SK-N-SH (cell line): ENCODE measurements at regions not wholly inside any gene's neighbourhood (a gene's known extent, or its start where the extent isn't known, plus 50 kb on each side); places are given as distances from the start of the nearest gene placed in this dataset.

ENCODE experiments used
- CTCF ChIA-PET: fragments of 300-600, 350-600 bp; formaldehyde crosslinking; extraction: SDS; loops from one replicate; lab custom pipeline; 2021; lab: Yijun Ruan, JAX
- POLR2A ChIA-PET: fragments of 350-600 bp; sonication (Branson Sonifier 250); formaldehyde crosslinking; extraction: SDS; loops from one replicate; lab custom pipeline; 2020; ENCODE audit warnings: antibody characterized with exemption, inconsistent platforms; lab: Yijun Ruan, JAX
- DNase-seq: peaks from one replicate; pipeline ENCODE4 v3.0.0; 2012
- H2AFZ ChIP-seq: fragments of 200-600 bp; sonication (generic); 2 replicates; pipeline ENCODE4 v1.8.1; 2016; ENCODE audit warnings: antibody characterized with exemption, mild to moderate bottlenecking, low read depth
- H3F3A ChIP-seq: fragments of 200-600 bp; sonication (generic); replicated peaks from 2 replicates; pipeline ENCODE3; 2016; ENCODE audit warnings: antibody characterized with exemption, mild to moderate bottlenecking; ENCODE audit not compliant: insufficient read depth
- H3K27ac ChIP-seq, 2 experiments: fragments of 200-500 bp in 1 of 2; fragments of 200-600 bp in 1 of 2; sonication (Bioruptor generic) in 1 of 2; sonication (generic), shearing (Covaris generic) in 1 of 2; 2 replicates each; pipeline versions ENCODE4 v1.5.1 to v1.6.1; 2014 to 2016; ENCODE audit warnings: low read depth in 2 of 2, inconsistent platforms in 1 of 2, low read length in 1 of 2, mild to moderate bottlenecking in 1 of 2, mixed read lengths in 1 of 2
- H3K27me3 ChIP-seq: fragments of 200-600 bp; sonication (generic), shearing (Covaris generic); 2 replicates; pipeline ENCODE4 v1.6.1; 2016; ENCODE audit warnings: mixed run types; ENCODE audit not compliant: insufficient read depth
- H3K36me3 ChIP-seq, 2 experiments: fragments of 200-500 bp in 1 of 2; fragments of 200-600 bp in 1 of 2; sonication (Bioruptor generic) in 1 of 2; sonication (generic) in 1 of 2; replicated peaks in 1 of 2; 2 replicates each; pipeline versions ENCODE3 to v1.5.1; 2014 to 2016; ENCODE audit warnings: low read length in 1 of 2, mild to moderate bottlenecking in 1 of 2; ENCODE audit not compliant: insufficient read depth in 2 of 2, control insufficient read depth in 1 of 2
- H3K4me1 ChIP-seq, 2 experiments: fragments of 200-500 bp in 1 of 2; fragments of 200-600 bp in 1 of 2; sonication (Bioruptor generic) in 1 of 2; sonication (generic), shearing (Covaris generic) in 1 of 2; 2 replicates each; pipeline versions ENCODE4 v1.5.1 to v1.6.1; 2014 to 2016; ENCODE audit warnings: low read depth in 1 of 2, low read length in 1 of 2, mixed run types in 1 of 2; ENCODE audit not compliant: insufficient read depth in 2 of 2, control insufficient read depth in 1 of 2
- H3K4me2 ChIP-seq: fragments of 200-600 bp; sonication (generic), shearing (Covaris generic); 2 replicates; pipeline ENCODE4 v1.6.1; 2017; ENCODE audit warnings: mixed run types
- H3K4me3 ChIP-seq, 2 experiments: fragments of 200-500 bp in 1 of 2; fragments of 200-600 bp in 1 of 2; sonication (Bioruptor generic) in 1 of 2; sonication (generic), shearing (Covaris generic) in 1 of 2; 2 replicates each; pipeline versions ENCODE4 v1.5.1 to v1.8.1; 2014 to 2016; ENCODE audit warnings: low read depth in 2 of 2, inconsistent platforms in 1 of 2, low read length in 1 of 2, mild to moderate bottlenecking in 1 of 2, mixed read lengths in 1 of 2, moderate library complexity in 1 of 2
- H3K79me2 ChIP-seq: fragments of 200-600 bp; sonication (generic); 2 replicates; pipeline ENCODE4 v1.8.1; 2017; ENCODE audit warnings: mild to moderate bottlenecking; ENCODE audit not compliant: insufficient read depth
- H3K9ac ChIP-seq: fragments of 200-600 bp; sonication (generic); 2 replicates; pipeline ENCODE4 v1.6.1; 2017; ENCODE audit warnings: mixed run types
- H3K9me2 ChIP-seq: fragments of 200-600 bp; sonication (generic); 2 replicates; pipeline ENCODE4 v1.6.1; 2017; ENCODE audit warnings: mixed run types
- H3K9me3 ChIP-seq: fragments of 200-600 bp; sonication (generic); 2 replicates; pipeline ENCODE4 v1.6.1; 2017; ENCODE audit warnings: mixed run types, mild to moderate bottlenecking, moderate library complexity
- H4K20me1 ChIP-seq: fragments of 200-600 bp; sonication (generic); 2 replicates; pipeline ENCODE4 v1.6.1; 2017; ENCODE audit warnings: mild to moderate bottlenecking, mixed run types; ENCODE audit not compliant: insufficient read depth
- CTCF ChIP-seq: fragments of 200-600 bp; sonication (generic); IDR thresholded peaks from 2 replicates; pipeline ENCODE4 v1.6.1; 2017; ENCODE audit warnings: antibody characterized with exemption, mild to moderate bottlenecking, moderate library complexity
- ELF1 ChIP-seq: IDR thresholded peaks from 2 replicates; pipeline ENCODE4 v1.4.0; 2012
- EP300 ChIP-seq, 2 experiments: IDR thresholded peaks; 2 replicates each; pipeline versions ENCODE4 v1.4.0 to v1.6.1; 2012; ENCODE audit warnings: borderline replicate concordance in 1 of 2, low read depth in 1 of 2, low read length in 1 of 2
- EZH2phosphoT487 ChIP-seq: fragments of 200-600 bp; sonication (generic); IDR thresholded peaks from 2 replicates; pipeline ENCODE4 v1.6.1; 2017; ENCODE audit warnings: low read depth, mixed run types, mild to moderate bottlenecking, antibody characterized with exemption, moderate library complexity, borderline replicate concordance
- FOSL2 ChIP-seq: IDR thresholded peaks from 2 replicates; pipeline ENCODE4 v1.4.0; 2012; ENCODE audit warnings: low read depth, mild to moderate bottlenecking, moderate library complexity, borderline replicate concordance
- FOXJ3 ChIP-seq: sonication (generic); formaldehyde crosslinking; IDR thresholded peaks from 2 replicates; pipeline ENCODE4 v1.5.1; 2020; ENCODE audit warnings: mild to moderate bottlenecking, missing genetic modification reagents
- GABPA ChIP-seq: IDR thresholded peaks from 2 replicates; pipeline ENCODE4 v1.4.0; 2012; ENCODE audit warnings: low read depth, mild to moderate bottlenecking
- IRF3 ChIP-seq: fragments of 150-350 bp; IDR thresholded peaks from 2 replicates; pipeline ENCODE4 v1.6.1; 2016; ENCODE audit warnings: mild to moderate bottlenecking, low read depth, low read length
- NFIC ChIP-seq: IDR thresholded peaks from 2 replicates; pipeline ENCODE4 v1.4.0; 2012; ENCODE audit warnings: borderline replicate concordance
- RAD21 ChIP-seq: IDR thresholded peaks from 2 replicates; pipeline ENCODE4 v1.6.1; 2012; ENCODE audit warnings: mild to moderate bottlenecking, low read length
- RCOR1 ChIP-seq: fragments of 150-350 bp; IDR thresholded peaks from 2 replicates; pipeline ENCODE4 v1.6.1; 2017; ENCODE audit warnings: antibody characterized with exemption, low read length
- RXRA ChIP-seq: IDR thresholded peaks from 2 replicates; pipeline ENCODE4 v1.4.0; 2012; ENCODE audit warnings: low read depth, mild to moderate bottlenecking, borderline replicate concordance
- SIN3A ChIP-seq: IDR thresholded peaks from 2 replicates; pipeline ENCODE4 v1.6.1; 2012; ENCODE audit warnings: low read depth, mild to moderate bottlenecking, low read length, moderate library complexity, borderline replicate concordance
- TAF1 ChIP-seq: IDR thresholded peaks from 2 replicates; pipeline ENCODE4 v1.6.1; 2012; ENCODE audit warnings: low read depth, mild to moderate bottlenecking, low read length, moderate library complexity, borderline replicate concordance
- TEAD4 ChIP-seq: IDR thresholded peaks from 2 replicates; pipeline ENCODE4 v1.4.0; 2012; ENCODE audit warnings: mild to moderate bottlenecking, borderline replicate concordance; ENCODE audit not compliant: insufficient read depth
- USF2 ChIP-seq: fragments of 150-350 bp; IDR thresholded peaks from 2 replicates; pipeline ENCODE4 v1.6.1; 2017; ENCODE audit warnings: antibody characterized with exemption, low read length, low read depth, borderline replicate concordance
- WGBS: methylation state at CpG from one replicate; pipeline ENCODE4 v1.1.6; 2017; ENCODE audit warnings: low lambda C conversion rate; 5-methylcytosine and 5-hydroxymethylcytosine counted together

GRCh38 chr7:392822-393221, 102.9 kb downstream of the FOXL3 start:
- no peak overlapping the region for H3K4me2 ChIP-seq
- no peaks in the 10 kb centered on the region for H3F3A ChIP-seq
- H3K4me3 ChIP-seq: no peak overlapping the region
- TF ChIP-seq FOXJ3 (CRISPR knock-in tag) (no peak), GABPA (no peak), USF2 (no peak), TAF1 (no peak), RAD21 (no peak), SIN3A (no peak), IRF3 (no peak), EP300 (IDR thresholded peaks at IDR 0.05; ENCODE audit: borderline replicate concordance in 1 of 2, low read depth in 1 of 2, low read length in 1 of 2) (no peak), EZH2phosphoT487 (no peak), RXRA (no peak)
- TF ChIP-seq, all 33 proteins: peak for 0
- H4K20me1 ChIP-seq: no peaks in the 10 kb centered on the region
- no peaks in the 10 kb centered on the region for H3K79me2 ChIP-seq
- H3K9me2 ChIP-seq: no peaks in the 10 kb centered on the region
- ChIA-PET POLR2A (no interaction called here), CTCF (no interaction called here)
- H3K4me1 ChIP-seq: no peaks in the 10 kb centered on the region
- H3K27ac ChIP-seq: no peak overlapping the region
- no peak for DNase-seq
- no peaks in the 10 kb centered on the region for H3K27me3 ChIP-seq
- 46% methylated on average over 3 of the region's 3 CpGs for WGBS
- no peak overlapping the region for H3K9ac ChIP-seq
- H3K36me3 ChIP-seq: no peaks in the 10 kb centered on the region
- H3K9me3 ChIP-seq: peaks cover 11% of the 10 kb centered on the region; the same call in 1 of the 2 replicates
- H2AFZ ChIP-seq: no peak overlapping the region

GRCh38 chr7:395643-396042, 105.7 kb downstream of the FOXL3 start:
- Histone ChIP-seq H3K9me3 (peaks cover 13% of the 10 kb centered on the region; the same call in 1 of the 2 replicates), H3F3A (no peaks in the 10 kb centered on the region), H3K4me3 (no peak overlapping the region), H4K20me1 (no peaks in the 10 kb centered on the region), H3K4me2 (no peak overlapping the region), H3K4me1 (no peaks in the 10 kb centered on the region; a peak in 1 of 4 replicates), H3K9me2 (no peaks in the 10 kb centered on the region), H3K27ac (no peak overlapping the region), H3K9ac (no peak overlapping the region), H3K36me3 (no peaks in the 10 kb centered on the region), H2AFZ (no peak overlapping the region), H3K27me3 (no peaks in the 10 kb centered on the region), H3K79me2 (no peaks in the 10 kb centered on the region)
- no peak for DNase-seq
- POLR2A ChIA-PET: no interaction called here
- TF ChIP-seq TEAD4: no peak
- no peak for TF ChIP-seq ELF1
- no peak for TF ChIP-seq GABPA
- no peak for TF ChIP-seq CTCF
- TF ChIP-seq RCOR1: no peak
- no peak for TF ChIP-seq NFIC
- no peak for TF ChIP-seq FOSL2
- no peak for TF ChIP-seq EP300 (IDR thresholded peaks at IDR 0.05; ENCODE audit: borderline replicate concordance in 1 of 2, low read depth in 1 of 2, low read length in 1 of 2)
- CTCF ChIA-PET: no interaction called here
